ENCODE measurements at regions not wholly inside any gene's neighbourhood (a gene's known extent, or its start where the extent isn't known, plus 50 kb on each side); places are given as distances from the start of the nearest gene placed in this dataset.

- no peak overlapping the region for H3K27ac ChIP-seq
- TF ChIP-seq, protein P1, sequence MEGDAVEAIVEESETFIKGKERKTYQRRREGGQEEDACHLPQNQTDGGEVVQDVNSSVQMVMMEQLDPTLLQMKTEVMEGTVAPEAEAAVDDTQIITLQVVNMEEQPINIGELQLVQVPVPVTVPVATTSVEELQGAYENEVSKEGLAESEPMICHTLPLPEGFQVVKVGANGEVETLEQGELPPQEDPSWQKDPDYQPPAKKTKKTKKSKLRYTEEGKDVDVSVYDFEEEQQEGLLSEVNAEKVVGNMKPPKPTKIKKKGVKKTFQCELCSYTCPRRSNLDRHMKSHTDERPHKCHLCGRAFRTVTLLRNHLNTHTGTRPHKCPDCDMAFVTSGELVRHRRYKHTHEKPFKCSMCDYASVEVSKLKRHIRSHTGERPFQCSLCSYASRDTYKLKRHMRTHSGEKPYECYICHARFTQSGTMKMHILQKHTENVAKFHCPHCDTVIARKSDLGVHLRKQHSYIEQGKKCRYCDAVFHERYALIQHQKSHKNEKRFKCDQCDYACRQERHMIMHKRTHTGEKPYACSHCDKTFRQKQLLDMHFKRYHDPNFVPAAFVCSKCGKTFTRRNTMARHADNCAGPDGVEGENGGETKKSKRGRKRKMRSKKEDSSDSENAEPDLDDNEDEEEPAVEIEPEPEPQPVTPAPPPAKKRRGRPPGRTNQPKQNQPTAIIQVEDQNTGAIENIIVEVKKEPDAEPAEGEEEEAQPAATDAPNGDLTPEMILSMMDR (IDR thresholded peaks at IDR 0.05): no peak
- TF ChIP-seq ZFX (IDR thresholded peaks at IDR 0.05; ENCODE audit: borderline replicate concordance): no peak
Measured at GRCh38 chr5:144857454-144857853, 686.8 kb downstream of the KCTD16 start.

DNA sequence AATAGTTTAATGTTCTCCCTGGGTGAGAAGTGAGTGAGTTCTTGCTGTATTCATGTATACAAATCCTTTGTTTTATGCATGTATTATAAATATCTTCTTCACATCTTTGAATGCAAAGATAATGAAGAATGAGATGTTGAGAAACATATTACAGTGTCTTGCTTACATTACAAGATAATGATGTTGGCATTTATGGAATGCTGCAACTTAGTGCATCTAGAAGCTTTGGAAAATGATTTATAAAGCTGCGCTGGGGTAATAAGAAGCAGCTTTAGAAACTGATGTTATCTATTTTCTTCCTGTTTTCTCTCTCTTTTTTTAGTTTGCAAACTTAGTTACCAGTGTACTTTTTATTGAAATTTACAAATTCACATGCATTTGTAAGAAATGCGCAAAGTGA is 673.4 kb downstream of the KCTD16 start:
- H3K27ac ChIP-seq: no peak overlapping the region
- TF ChIP-seq, protein P1 (IDR thresholded peaks at IDR 0.05): no peak
- no peak for TF ChIP-seq ZFX (IDR thresholded peaks at IDR 0.05; ENCODE audit: borderline replicate concordance)

GRCh38 chr5:144832416-144832815 is 661.7 kb downstream of the KCTD16 start:
- TF ChIP-seq ZFX (IDR thresholded peaks at IDR 0.05; ENCODE audit: borderline replicate concordance): no peak
- TF ChIP-seq, protein P1 (IDR thresholded peaks at IDR 0.05): no peak

DNA sequence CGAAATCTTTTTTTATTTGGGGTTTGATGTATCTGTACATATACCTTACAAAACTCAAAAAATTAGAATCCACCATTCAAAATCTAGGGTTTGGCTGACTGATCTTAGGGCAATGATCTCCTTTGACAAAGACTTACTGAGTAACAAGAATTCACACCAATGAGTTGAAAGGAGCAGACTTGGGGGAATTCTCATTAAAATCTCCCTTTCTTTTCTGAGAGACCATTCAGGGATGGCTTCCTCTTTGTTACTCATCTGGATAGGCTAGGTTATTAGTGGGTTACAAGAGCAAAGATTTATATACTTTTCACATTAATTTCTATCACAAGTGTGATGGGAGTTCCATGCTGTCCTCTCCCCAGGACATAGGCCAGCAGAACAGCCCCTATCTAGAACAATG is 661.0 kb downstream of the KCTD16 start:
- no peak overlapping the region for H3K27ac ChIP-seq
- TF ChIP-seq, protein P1 (IDR thresholded peaks at IDR 0.05): no peak

More at GRCh38 chr5:144832416-144832815, 661.7 kb downstream of the KCTD16 start:
- H3K27ac ChIP-seq: no peak overlapping the region

DNA sequence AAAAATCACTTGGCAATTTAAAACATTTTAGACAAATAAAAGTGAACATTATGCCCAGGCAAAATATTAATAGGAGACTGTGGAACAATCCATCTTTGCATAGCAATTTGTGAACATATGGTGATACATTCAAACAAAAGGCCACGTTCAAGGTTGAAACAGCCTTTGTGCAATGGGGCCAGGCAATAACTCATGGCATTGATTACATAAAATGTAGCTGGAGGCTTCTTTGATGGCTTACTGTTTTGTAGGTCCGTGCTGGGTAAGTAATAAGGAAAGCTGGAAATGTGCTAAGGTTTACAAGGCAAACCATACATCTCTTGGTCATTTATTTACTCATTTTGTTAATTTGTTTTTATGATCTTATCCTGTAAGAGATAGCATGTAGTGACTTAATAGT is 651.8 kb downstream of the KCTD16 start:
- H3K27ac ChIP-seq: no peak overlapping the region
- TF ChIP-seq, protein P1 (IDR thresholded peaks at IDR 0.05): no peak
- TF ChIP-seq ZFX (IDR thresholded peaks at IDR 0.05; ENCODE audit: borderline replicate concordance): no peak

DNA sequence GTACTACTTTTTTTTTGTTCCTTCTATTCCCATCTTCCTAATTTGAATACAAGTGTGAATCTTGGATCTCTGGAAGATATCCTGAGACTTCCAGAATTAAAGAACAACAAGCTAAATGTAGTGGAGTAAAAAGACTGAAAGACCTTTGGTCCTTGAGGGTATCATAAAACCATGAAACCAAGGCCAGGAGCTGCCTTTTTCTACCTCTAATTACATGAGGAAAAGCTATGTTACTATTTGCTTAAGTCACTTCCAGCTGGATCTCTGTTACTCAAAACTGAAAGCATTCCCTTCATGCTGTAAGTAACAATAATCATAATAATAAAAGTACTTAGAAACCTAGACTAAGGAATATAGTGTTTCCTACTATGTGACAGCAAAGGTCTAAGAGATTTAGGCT is 649.6 kb downstream of the KCTD16 start:
- no peak overlapping the region for H3K27ac ChIP-seq
- no peak for TF ChIP-seq ZFX (IDR thresholded peaks at IDR 0.05; ENCODE audit: borderline replicate concordance)
- TF ChIP-seq, protein P1 (IDR thresholded peaks at IDR 0.05): no peak

DNA sequence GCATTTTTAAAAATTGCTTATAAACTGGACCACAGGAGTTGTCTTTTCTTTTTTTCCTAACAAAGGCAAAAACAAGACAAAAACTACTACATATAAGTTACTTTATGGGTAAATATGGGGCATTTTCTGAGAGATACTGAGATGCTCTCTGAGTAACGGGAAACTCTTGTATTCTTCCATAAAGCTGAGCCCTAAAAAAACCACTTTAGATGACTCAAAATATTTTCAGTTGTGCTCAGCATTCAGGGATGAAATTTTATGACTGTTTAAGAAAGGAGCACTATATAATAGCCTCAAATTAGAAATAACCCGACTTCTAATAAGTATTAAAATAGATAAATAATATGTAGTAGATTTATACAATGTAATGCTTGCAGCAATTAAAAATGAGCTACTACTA is 644.5 kb downstream of the KCTD16 start:
- TF ChIP-seq ZFX (IDR thresholded peaks at IDR 0.05; ENCODE audit: borderline replicate concordance): no peak
- TF ChIP-seq, protein P1 (IDR thresholded peaks at IDR 0.05): no peak
- H3K27ac ChIP-seq: no peak overlapping the region

All from 22Rv1 (cell line).